ENCODE measurements at regions not wholly inside any gene's neighbourhood (a gene's known extent, or its start where the extent isn't known, plus 50 kb on each side); places are given as distances from the start of the nearest gene placed in this dataset.

GRCh38 chr7:109044691-109045090, 475.0 kb downstream of the DNAJB9 start:
- DNase-seq: no peak

DNA sequence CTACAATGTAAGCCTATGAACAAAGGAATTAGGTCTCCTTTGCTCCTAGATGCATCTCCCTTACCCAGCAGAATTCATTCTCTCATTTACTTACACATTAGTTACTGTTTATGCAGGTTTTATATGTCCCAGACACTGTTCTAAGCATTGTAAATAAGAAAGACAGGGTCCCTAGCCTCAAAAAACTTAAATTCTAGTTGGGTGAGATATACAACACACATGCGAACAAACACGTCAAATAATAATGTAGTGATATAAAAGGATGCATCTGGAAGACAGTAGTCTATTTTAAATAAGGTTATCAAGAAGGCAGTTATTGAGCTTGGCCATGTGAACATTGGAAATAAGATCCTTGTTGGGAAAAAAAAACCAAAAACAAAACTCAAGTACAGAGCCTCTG, 479.7 kb downstream of the DNAJB9 start:
- in situ Hi-C loops (cut with HindIII; ENCODE audit: low pct_ligation_motif_present, low sequenced_read_pairs): no loop called here
- TF ChIP-seq, protein P1, sequence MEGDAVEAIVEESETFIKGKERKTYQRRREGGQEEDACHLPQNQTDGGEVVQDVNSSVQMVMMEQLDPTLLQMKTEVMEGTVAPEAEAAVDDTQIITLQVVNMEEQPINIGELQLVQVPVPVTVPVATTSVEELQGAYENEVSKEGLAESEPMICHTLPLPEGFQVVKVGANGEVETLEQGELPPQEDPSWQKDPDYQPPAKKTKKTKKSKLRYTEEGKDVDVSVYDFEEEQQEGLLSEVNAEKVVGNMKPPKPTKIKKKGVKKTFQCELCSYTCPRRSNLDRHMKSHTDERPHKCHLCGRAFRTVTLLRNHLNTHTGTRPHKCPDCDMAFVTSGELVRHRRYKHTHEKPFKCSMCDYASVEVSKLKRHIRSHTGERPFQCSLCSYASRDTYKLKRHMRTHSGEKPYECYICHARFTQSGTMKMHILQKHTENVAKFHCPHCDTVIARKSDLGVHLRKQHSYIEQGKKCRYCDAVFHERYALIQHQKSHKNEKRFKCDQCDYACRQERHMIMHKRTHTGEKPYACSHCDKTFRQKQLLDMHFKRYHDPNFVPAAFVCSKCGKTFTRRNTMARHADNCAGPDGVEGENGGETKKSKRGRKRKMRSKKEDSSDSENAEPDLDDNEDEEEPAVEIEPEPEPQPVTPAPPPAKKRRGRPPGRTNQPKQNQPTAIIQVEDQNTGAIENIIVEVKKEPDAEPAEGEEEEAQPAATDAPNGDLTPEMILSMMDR (IDR thresholded peaks at IDR 0.05; ENCODE audit: low read depth, low read length, missing control alignments): no peak
- no peak for DNase-seq
- Histone ChIP-seq H3K27ac (no peak overlapping the region), H3K27me3 (replicated peaks) (no peaks in the 10 kb centered on the region), H3K4me3 (ENCODE audit: low read depth, low read length) (no peak overlapping the region), H3K36me3 (replicated peaks) (no peaks in the 10 kb centered on the region)

More at GRCh38 chr7:109044691-109045090, 475.0 kb downstream of the DNAJB9 start:
- in situ Hi-C loops (cut with HindIII; ENCODE audit: low pct_ligation_motif_present, low sequenced_read_pairs): no loop called here
- TF ChIP-seq, protein P1 (IDR thresholded peaks at IDR 0.05; ENCODE audit: low read depth, low read length, missing control alignments): no peak
- Histone ChIP-seq H3K4me3 (ENCODE audit: low read depth, low read length) (no peak overlapping the region), H3K27ac (no peak overlapping the region), H3K27me3 (replicated peaks) (no peaks in the 10 kb centered on the region), H3K36me3 (replicated peaks) (no peaks in the 10 kb centered on the region)

GRCh38 chr7:109059089-109059488, 489.4 kb downstream of the DNAJB9 start:
- in situ Hi-C loops (cut with HindIII; ENCODE audit: low pct_ligation_motif_present, low sequenced_read_pairs): no loop called here
- Histone ChIP-seq H3K4me3 (ENCODE audit: low read depth, low read length) (no peak overlapping the region), H3K36me3 (replicated peaks) (no peaks in the 10 kb centered on the region), H3K27me3 (replicated peaks) (no peaks in the 10 kb centered on the region), H3K27ac (no peak overlapping the region)
- TF ChIP-seq, protein P1 (IDR thresholded peaks at IDR 0.05; ENCODE audit: low read depth, low read length, missing control alignments): no peak
- no peak for DNase-seq

- Histone ChIP-seq H3K27me3 (replicated peaks) (no peaks in the 10 kb centered on the region), H3K27ac (no peak overlapping the region), H3K36me3 (replicated peaks) (no peaks in the 10 kb centered on the region), H3K4me3 (ENCODE audit: low read depth, low read length) (no peak overlapping the region)
- TF ChIP-seq, protein P1 (IDR thresholded peaks at IDR 0.05; ENCODE audit: low read depth, low read length, missing control alignments): no peak
- in situ Hi-C loops (cut with HindIII; ENCODE audit: low pct_ligation_motif_present, low sequenced_read_pairs): no loop called here
- DNase-seq: no peak
These were observed 493.1 kb downstream of the DNAJB9 start for GRCh38 chr7:109062798-109063197.

- Histone ChIP-seq H3K27ac (no peak overlapping the region), H3K4me3 (ENCODE audit: low read depth, low read length) (no peak overlapping the region), H3K27me3 (replicated peaks) (no peaks in the 10 kb centered on the region), H3K36me3 (replicated peaks) (no peaks in the 10 kb centered on the region)
- DNase-seq: no peak
- in situ Hi-C loops (cut with HindIII; ENCODE audit: low pct_ligation_motif_present, low sequenced_read_pairs): no loop called here
- TF ChIP-seq, protein P1 (IDR thresholded peaks at IDR 0.05; ENCODE audit: low read depth, low read length, missing control alignments): no peak
These were observed 503.9 kb downstream of the DNAJB9 start for GRCh38 chr7:109073543-109073942.

DNA sequence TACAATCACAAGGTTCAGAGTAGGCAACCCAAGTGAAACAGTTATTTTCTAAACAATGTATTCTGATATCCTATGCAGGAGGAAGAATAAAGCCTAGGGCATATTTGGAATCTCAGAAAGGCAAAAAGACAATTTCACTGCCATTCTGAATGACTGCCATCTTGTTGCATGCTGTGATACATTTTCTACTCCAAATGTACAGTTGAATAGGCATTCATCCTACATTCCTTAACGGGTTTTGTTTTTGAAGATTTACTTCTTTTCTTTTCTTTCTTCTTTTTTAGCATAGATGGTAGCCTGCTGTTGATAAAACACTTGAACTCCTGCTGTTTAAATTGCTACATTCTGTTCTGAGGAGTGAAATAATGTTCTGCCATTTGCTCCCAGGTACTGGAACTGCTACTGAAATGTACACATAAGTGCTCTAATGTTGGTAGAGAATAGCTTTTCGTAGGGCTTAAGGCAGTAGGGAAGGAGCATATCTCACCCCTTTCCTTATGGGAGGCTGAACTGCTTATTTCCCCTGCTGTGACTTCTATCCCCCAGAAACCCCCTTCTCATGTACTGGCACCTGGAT, 506.8 kb downstream of the DNAJB9 start:
- H3K36me3 ChIP-seq (replicated peaks): no peaks in the 10 kb centered on the region
- no peak overlapping the region for H3K4me3 ChIP-seq (ENCODE audit: low read depth, low read length)
- in situ Hi-C loops (cut with HindIII; ENCODE audit: low pct_ligation_motif_present, low sequenced_read_pairs): no loop called here
- H3K27me3 ChIP-seq (replicated peaks): no peaks in the 10 kb centered on the region
- DNase-seq: no peak
- TF ChIP-seq, protein P1 (IDR thresholded peaks at IDR 0.05; ENCODE audit: low read depth, low read length, missing control alignments): no peak
- no peak overlapping the region for H3K27ac ChIP-seq
